RWPE1 (cell line): ENCODE measurements at regions not wholly inside any gene's neighbourhood (a gene's known extent, or its start where the extent isn't known, plus 50 kb on each side); places are given as distances from the start of the nearest gene placed in this dataset.

Source experiments
- CTCF ChIA-PET: fragments of 350-600 bp; sonication (Branson Sonifier 250); formaldehyde crosslinking; extraction: SDS; loops from one replicate; lab custom pipeline; 2021; lab: Yijun Ruan, JAX
- POLR2A ChIA-PET: fragments of 400-600 bp; formaldehyde crosslinking; extraction: SDS; loops from one replicate; lab custom pipeline; 2020; ENCODE audit warnings: antibody characterized with exemption; ENCODE audit not compliant: low non-redundant PET; lab: Yijun Ruan, JAX
- DNase-seq: peaks from one replicate; pipeline ENCODE4 v3.0.0; 2012; ENCODE audit warnings: low spot score
- H3K27ac ChIP-seq: fragments of 450-650 bp; 2 replicates; pipeline ENCODE4 v1.5.1; 2017
- CTCF ChIP-seq: fragments of 450-650 bp; conservative IDR thresholded peaks from 2 replicates; pipeline ENCODE4 v1.5.1; 2017; ENCODE audit warnings: low read depth, mild to moderate bottlenecking

DNA sequence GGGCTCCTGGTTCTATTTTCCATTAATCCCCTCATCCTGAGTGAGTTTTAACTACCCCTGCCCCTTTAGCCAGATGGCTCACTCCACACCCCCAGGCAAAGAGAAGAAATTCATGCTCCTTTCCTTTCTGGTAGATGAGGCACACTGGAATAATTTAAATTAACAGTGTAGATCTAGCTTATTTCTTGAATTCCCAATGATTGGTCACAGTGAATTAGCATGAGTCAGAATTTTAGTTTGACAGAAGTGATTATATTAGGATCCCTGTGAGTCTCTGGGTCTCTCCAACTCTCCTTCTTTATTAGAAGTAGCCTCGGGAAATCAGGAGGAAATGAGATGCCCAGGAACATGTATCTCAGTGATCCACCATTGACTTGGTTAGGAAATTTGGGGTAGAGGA is 103.1 kb upstream of the KAZN start:
- CTCF ChIA-PET = no interaction called here
- no peak for TF ChIP-seq CTCF
- no peak for DNase-seq
- H3K27ac ChIP-seq = no peak overlapping the region
- POLR2A ChIA-PET = no interaction called here

GRCh38 chr1:14495996-14496395 is 102.5 kb upstream of the KAZN start:
- DNase-seq = no peak
- TF ChIP-seq CTCF = no peak
- POLR2A ChIA-PET = no interaction called here
- CTCF ChIA-PET = no interaction called here
- H3K27ac ChIP-seq = no peak overlapping the region

GRCh38 chr1:14498839-14499238 is 99.6 kb upstream of the KAZN start:
- CTCF ChIA-PET = interaction anchor here (0.6 kb wide), 1 partner anchor 303 kb away, joined by 5 read pairs; no protein-coding TSS in a partner anchor
- no peak overlapping the region for H3K27ac ChIP-seq
- POLR2A ChIA-PET = no interaction called here
- DNase-seq = no peak
- no peak for TF ChIP-seq CTCF

DNA sequence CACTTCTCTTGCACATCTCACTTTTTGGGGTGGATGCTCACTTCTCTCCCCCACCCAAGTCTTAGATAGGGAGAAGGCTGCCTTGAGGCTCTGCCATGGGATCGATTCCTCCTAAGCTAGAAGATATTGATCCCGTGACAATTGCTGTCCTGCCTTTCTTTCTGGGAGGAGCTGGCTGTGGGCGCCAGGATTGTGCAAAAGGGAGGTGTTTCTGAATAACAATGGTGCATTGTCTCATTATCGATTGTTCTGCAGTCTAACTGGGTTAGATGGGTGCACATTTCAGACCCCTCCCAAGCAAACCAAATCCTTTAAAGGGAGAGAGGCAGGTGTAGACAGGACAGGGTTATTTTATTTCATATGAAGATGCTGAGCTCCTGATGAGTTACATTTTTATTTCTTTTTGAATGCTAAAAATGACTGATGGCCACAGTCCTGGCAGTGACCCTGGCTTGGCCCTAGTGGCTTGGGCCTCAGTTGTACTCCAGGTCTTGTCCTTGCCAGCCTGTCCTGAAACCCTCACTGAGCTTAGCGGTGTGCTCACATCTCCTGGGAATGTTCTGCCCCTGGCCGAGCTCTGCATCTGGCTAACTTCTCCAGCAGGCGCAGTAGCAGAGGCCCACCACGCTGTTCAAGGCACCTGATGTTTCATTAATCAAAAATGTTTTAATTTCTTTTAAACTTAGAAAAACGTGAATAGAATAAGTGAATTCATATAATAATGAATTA is 99.0 kb upstream of the KAZN start:
- H3K27ac ChIP-seq = no peak overlapping the region
- no peak for DNase-seq
- ChIA-PET CTCF (interaction anchor here (0.5 to 0.6 kb wide), 2 partner anchors 304 to 746 kb away, joined by 3 to 5 read pairs; no protein-coding TSS in a partner anchor), POLR2A (no interaction called here)
- no peak for TF ChIP-seq CTCF

DNA sequence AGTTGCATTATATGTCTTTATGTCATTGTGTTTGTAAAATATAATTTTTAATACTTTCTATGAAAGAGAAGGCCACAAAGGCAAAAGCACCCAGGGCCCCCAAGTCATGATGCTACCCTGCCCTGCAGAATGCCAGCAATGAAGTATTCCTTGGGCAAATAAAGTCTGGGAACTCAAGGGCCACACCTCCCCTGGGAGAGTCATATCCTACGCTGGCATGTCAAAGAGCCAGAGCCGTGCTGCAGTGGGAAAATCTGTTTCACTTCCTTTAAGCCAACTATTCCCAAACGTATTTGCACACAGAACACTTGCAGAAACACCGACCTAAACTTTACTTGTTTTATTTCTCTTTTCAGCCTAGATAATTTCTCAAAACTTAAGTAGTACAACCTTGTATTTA is 98.4 kb upstream of the KAZN start:
- TF ChIP-seq CTCF = no peak
- no peak overlapping the region for H3K27ac ChIP-seq

DNA sequence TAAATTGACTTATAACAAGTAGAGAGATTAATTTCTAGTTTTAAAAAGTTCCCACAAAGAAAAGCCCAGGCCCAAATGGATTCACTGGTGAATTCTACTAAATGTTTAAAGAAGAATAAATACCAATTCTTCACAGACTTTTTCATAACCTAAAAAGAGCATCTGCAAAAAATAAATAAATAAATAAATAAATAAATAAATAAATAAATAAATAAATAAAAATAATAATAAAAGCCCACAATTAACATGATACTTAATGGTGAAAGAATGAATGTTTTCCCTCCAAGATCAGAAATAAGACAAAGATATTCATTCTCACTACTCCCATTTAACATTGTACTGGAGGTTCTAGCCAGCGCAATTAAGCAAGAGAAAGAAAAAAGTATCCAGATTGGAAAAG is 97.6 kb upstream of the KAZN start:
- H3K27ac ChIP-seq = no peak overlapping the region
- ChIA-PET POLR2A (no interaction called here), CTCF (no interaction called here)
- no peak for DNase-seq
- no peak for TF ChIP-seq CTCF

More for the DNA sequence above, 98.4 kb upstream of the KAZN start:
- ChIA-PET POLR2A (no interaction called here), CTCF (no interaction called here)
- DNase-seq = no peak
